Fibroblast of peridontal ligament (primary cell): ENCODE measurements at regions not wholly inside any gene's neighbourhood (a gene's known extent, or its start where the extent isn't known, plus 50 kb on each side); places are given as distances from the start of the nearest gene placed in this dataset.

Source experiments
- DNase-seq: peaks from one replicate; pipeline ENCODE4 v3.0.0-alpha.2; 2010; ENCODE audit errors: extremely low read depth

DNA sequence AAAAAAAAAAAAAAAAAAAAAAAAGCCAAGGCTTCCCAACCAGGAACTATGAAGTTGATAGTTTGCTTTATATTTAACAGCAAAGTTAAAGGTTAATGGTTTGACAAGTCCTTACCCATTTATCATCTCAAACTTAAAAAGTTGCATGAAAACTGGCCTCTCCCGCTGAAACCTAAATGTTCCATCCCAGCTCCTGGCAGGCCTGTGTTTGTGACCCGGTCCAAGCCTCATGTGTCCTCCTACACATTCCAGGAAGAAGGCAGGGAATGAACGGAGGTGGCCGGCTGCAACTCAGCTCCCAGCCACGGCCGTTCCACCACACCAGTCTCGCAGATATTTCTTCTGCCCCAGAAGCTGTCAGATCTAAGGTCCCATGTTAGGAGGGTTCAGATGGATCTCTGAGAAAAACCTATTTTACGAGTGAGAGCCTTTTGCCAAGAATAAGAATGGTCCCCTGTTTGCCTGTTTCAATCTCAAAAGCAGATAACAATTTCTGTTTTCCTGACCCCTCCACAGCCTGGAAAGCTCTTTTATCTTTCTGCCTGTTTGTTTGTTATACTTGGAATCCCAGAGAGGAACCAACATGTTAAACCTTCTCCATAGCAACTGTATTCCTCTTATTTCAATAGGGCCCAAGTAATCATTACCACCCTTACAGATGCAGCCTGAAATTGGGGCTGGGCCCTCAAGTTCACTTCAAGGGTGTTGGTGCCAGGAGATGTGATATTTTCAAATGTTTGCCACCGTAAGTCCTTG, 56.5 kb downstream of the KCTD12 start:
- no peak for DNase-seq

DNA sequence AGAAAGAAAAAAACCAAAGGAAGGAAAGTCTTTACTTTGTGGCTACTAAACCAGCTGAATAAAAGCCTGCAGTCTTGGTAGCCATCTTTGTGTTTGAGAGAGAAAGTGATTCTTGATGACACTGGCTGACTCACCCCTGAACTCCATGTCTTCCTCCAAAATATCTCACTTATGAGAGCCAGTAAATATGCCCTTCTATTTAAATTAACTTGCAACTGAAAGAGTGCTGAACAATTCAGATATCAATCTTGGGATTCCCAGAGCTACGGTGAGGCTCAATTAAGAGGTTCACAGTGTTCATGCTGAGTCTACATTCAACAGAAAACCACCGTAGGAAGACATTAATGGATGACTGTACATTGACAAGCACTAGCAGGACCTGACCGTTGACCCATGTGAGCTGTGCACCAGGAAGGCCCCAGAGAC, 57.9 kb downstream of the KCTD12 start:
- DNase-seq, result peak; percentile 28

DNA sequence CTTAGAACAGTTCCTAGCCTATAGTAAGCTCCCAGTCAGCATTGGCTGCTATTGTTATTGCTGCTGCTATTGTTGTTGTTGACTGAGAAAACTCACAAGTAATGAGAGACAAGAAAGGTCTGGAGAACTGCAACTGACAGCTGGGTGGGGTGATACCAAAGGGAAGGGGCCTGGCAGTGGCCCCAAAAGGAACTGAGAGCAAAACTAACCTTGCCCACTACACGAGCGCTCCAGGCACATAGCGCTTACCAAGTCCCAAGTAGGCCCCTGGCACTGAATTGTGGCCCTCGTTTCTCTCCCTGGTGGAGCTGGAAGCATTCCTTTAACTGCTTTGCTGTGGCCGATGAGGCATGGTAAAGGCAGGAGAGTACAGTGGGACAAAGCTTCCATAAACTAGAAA, 59.7 kb downstream of the KCTD12 start:
- DNase-seq, result no peak

DNA sequence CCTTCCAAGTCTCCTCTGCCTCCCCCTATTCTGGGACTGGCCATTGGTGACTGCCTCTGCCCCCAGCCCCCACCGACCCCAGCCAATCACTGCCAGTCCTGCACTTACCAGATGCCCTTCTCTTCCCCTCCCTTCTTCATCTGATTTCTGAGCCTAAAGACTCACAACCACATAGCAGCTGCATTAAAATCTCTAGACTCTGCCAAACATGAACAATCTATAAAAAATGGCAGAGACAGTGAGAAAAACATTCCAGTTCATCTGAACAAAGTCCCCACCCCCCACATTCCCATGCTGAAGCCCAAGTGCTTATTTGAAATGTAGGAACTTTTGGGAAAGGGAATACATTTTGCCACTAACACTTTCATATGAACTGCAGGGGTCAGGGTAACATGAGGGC, 60.8 kb downstream of the KCTD12 start:
- DNase-seq, result peak; percentile 82

DNA sequence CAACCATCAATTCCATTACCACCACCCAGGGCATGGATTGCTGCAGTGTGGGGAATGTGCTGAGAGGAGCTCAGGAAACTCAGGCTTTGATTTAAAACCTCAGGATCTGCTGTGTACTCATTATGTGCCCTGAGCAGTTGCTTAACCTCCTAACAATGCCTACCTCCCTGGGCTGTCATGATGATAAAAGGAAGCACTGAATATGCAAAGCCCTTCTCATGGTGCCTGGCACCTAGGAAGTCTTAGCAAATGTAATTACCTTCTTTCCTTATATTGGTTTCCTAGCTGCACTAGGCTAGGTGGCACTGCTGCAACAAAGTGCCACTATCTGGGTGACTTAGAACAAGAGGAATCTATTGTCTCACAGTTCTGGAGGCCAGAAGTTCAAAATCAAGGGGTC, 62.2 kb downstream of the KCTD12 start:
- DNase-seq, result no peak

DNA sequence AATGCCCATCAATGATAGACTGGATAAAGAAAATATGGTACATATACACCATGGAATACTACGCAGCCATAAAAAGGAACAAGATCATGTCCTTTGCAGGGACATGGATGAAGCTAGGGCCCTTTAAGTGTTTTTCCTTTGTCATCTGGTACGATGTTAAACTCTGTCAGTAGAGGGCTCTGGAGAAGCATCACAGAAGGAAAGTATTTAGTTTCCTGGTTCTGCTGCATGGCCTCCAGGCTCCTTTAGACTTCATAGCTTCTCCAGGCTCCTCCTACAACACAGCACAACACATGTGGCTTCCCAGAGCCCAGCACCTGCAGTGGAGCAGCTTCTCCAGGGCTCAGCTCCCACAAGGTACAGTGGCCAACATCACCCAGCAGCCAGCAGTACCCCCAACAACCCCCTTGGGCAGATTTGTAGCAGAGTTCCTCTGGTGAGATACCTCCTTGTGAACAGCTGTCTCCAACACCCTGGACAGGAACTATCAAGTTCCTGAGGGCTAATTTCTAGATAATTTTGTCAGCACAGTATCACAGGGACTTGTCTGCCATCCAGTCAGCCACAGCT, 63.4 kb downstream of the KCTD12 start:
- DNase-seq, result peak; percentile 77

DNA sequence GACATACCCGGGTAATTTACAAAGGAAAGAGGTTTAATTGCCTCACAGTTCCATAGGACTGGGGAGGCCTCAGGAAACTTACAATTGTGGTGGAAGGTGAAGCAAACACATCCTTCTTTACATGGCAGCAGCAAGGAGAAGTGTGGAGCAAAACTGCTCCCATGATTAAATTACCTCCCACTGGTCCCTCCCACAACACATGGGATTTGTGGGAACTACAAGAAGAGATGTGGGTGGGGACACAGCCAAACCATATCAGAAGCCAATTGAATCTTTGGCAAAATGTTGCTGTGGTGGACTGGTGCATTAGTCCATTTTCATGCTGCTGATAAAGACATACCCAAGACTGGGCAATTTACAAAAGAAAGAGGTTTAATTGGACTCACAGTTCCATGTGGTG, 65.0 kb downstream of the KCTD12 start:
- peak; percentile 64 for DNase-seq

DNA sequence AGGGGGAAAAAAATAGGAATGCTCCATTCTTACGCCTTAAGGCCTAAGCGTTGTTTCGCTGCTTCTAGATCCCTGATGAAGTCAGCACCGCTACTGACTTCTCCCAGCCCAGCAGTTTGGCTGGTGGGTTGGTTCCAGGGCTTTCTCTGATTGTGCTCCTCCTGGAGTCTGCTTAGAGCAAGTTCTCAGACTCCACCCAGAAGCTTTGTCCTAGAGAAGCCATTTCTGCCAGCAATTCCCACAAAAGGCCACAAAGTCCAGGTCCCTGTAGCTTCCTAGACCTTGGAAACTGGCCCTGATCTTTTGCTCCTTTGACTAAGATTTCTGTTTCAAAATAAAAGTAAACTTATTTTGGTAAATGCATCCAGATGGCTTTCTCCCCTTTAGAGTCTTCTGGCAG, 65.4 kb downstream of the KCTD12 start:
- peak; percentile 91 for DNase-seq

DNA sequence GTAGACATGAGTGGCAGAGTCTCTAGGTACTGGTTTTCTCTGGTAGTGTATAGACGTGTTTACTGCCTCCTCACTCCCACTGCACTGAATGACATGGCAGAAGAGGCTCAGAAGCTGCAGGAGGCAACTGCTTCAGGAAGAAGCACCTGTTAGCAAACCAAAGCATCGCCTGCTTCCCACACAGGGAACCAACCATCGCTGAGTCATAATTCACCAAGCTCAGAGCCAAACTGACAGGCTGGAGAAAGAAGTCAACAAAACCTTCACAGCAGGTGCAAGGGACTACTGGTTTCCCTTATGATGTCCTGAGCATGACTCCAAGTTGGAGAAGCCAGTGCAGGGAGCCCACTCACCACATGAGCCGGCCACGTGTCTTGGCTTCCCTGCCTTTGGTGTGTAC, 69.8 kb downstream of the KCTD12 start:
- DNase-seq, result no peak

DNA sequence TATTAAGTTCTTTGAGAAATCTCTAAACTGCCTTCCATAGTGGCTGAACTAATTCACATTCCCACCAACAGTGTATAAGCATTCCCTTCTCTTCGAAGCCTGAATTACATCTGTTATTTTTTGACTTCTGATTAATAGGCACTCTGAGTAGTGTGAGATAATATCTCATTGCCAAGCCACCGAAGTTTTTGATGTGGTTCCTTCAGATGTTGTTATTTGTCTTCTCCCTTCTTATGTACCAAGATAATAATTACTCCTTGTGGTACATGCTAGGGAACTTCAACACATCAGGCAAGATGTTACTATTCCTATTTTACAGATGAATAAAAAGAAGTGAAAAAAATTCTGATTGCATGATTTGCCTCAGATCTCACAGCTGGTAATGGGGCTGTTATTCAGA, 70.9 kb downstream of the KCTD12 start:
- no peak for DNase-seq

DNA sequence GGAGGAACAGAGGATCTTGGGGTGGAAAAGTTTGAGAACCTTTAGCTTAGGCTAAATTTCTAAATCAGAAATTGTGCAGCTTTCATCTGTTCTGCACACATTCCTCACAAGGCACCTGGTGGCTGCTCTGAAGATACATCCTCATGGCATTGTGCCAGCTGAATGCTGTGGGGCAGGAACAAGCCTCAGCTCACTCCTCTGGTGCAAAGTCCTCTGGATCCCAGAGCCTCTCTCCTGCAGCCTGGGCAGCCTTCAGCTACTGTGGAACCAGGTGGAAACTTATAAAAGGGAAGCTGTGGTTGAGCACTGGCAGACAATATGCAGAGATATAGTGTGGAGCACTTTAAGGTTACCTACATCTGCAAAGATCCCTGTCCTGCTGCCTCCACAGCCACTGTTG, 72.3 kb downstream of the KCTD12 start:
- DNase-seq, result no peak

DNA sequence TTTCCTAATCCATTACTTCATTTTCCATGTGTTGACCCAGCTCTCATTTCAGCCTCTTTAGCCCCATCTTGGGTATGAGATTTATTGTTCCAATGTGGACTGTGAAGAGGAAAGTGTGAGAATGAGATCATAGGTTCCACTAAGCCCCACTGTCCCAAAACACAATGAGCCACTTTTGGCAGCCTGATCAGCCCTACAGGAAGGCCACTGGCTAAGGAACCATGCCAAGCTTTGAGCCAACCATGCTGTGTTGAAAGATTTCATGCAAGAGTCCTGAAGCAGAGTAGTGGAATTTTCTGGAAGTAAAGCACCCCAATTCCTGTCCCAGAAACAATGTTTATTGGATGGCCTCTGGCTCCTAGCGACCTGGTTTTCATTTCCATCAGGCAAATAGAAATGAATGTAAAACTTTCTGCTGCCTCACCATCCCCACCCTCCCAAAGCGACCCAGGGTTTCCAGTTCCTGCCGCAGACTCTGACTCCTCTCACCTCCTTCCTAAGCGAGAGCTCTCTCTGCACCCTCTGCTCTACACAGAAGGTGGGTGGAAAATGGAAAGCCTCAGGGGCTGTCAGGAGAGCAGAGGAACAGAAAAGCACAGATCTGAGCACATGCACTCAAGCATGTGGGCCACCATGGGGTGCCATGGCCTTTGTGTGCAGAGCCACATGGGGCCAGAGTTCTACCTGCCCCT, 73.1 kb downstream of the KCTD12 start:
- DNase-seq, result peak; percentile 65

DNA sequence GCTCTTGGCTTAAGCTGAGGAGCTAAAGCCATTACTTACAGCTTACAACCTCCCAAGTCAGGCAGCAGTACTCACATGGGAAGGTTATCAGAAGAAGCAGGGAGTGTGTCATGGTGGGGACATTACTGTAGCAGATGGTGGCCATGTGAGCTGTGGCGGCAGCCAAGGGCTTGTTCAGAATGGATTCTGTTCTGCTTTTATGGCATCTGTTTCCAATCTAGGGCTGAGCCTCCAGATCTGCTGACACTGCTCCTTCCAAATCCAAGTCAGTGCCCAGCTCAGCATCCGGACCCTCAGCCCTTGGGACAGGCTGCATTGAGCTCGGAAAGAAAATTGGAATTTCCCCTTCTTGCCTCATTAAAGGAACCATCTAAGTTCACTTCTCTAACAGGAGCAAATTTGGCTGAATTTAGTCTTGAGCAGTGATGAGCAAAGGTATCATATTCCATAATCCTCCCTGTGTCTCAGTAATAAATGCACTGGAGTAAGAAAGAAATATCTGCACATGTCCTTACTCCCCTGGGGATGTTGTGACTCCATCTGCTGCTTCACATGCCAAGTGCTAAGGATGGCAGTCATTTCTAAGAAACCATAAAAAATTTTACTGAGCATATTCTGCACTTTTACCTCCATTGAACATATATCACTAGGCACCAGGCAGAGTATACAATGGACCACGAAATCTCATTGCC, 73.9 kb downstream of the KCTD12 start:
- DNase-seq, result peak; percentile 97

DNA sequence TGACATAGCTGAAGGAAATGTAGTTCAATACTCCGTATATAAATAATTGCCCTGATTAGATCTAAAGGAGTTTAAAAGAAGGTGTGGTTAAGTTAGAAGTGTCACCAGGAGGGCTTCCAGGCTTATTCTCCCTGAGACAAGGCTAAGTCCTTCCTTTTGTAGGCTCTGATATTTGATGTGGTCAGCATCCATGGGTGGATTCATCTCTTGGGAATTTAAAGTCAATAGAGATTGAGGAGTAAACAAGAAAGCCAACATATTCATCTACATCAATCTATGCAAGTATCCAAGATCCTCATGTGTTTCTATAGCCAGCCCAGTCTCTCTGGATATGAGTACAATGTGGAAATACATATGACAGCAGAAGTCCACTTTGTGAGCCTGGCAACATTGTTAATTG, 76.8 kb downstream of the KCTD12 start:
- DNase-seq, result no peak

DNA sequence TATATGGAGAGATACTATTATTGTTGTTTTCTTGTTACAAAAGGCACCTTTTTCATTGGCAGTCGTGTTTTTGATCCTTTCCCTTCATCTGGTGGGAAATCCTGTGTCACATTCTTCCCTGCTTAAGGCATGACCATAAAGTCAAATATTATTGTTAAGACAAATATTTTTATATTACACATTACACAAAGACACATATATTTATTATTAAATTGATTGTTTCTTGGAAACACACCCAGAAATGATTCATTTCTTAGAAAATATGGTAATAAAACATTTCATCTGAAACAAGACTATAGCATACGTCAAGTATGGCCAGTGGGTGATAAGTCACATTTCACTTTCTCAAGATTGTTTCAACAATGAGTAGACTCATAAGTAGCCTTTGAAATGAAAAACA, 77.3 kb downstream of the KCTD12 start:
- no peak for DNase-seq

DNA sequence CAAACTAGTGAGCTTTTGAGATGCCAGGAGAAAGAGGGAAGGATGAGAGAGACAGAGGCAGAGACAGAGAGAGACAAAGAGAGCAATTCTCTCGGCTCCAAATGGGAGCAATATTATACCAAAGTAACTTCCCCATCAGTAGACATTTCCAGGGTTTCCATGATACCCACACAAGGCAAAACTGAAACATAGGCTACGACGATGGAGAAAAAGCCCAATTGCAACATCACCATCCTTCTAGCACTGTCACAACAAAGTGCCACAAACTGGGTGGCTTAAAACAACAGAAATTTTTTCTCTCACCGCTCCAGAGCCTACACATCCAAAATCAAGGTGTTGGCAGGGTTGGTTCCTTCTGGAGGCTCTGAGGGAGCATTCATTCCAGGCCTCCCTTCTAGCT, 81.4 kb downstream of the KCTD12 start:
- DNase-seq, result no peak

DNA sequence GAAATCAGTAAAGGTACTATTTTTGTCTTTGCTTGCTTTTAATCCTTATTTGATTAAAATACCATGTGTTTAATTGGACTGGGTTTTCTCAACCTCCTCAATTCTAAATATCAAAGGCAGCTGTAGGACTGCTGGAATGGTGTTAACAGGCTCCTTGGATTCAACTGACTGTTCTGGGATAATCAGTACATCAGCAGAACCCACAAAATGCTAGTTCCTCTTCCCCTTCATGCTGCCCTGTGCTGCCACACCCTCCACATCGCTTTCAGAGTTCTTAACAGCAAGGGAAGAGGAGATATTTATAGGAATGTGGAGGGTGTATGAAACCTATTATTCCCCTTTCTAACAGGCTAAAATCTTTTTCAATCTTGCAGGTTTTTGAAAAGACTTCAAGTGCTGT, 82.4 kb downstream of the KCTD12 start:
- DNase-seq, result no peak

DNA sequence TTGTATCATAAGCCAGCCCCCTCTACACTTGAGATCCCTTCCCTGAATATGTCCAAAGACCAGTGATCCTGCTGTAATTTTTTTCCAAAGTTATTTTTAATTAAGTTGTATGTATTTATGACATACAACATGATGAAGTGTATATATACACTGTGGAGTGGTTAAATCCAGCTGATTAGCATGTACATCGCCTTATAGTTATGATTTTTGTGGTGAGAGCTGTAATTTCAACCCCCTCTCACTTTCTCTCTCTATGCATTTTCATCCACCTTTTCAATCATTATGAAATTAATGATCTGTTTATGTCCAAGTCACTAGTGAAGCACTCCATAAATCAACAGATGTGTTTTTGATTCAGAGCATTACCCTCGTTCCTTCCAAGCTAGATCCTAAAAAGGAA, 85.3 kb downstream of the KCTD12 start:
- DNase-seq, result no peak

DNA sequence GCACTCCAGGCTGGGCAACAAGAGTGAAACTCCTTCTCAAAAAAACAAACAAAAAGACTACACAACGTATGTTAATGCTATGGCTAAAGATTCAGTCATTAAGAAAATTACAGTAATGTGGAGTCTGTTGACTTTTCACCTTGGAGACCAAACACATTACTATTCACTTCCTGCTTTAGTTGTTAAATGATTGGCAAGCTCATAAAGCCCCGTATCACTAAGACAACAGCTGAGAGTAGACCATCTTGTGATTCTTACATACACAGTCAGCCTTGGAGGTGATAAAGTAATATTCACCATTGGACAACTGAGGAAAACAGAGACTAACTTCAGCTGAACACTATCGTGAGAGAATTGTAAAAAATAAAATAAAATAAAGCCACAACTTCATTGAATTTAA, 86.5 kb downstream of the KCTD12 start:
- peak; percentile 32 for DNase-seq

DNA sequence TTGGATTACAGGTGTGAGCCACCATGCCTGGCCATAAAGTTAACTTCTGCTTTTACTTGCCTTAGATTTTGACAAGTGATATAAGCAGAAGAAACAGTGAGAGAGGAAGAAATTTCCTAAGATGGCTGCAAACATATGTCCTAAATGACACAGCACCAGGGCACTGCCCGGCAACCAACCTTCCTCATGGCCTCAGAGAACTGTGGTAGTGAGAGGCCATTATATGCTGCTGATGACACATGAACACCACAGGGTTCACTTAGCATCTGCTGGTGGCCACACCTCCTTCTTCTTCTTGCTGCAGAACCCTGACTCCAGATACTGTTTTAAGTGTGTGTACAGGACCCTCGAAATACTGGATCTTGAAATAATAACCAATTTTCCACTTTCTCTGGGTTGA, 88.2 kb downstream of the KCTD12 start:
- no peak for DNase-seq

DNA sequence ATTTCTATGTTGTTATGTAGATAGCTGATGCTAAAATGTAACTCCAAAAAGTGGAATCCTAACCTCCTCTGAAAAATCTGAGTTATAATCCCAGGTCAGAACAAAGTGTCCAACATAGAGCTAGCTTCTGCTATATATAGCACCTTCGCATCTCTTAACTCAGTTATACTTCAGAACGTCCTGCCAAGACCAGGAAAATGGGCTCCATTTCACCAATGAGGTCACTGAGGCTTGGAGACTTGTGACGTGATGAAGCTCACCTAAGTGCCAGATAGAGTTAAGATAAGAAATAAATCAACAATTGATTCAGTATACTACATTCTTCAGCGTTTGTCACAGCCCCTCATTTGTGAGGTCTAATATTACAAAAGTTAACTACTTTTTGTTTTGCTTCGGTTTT, 88.8 kb downstream of the KCTD12 start:
- no peak for DNase-seq

DNA sequence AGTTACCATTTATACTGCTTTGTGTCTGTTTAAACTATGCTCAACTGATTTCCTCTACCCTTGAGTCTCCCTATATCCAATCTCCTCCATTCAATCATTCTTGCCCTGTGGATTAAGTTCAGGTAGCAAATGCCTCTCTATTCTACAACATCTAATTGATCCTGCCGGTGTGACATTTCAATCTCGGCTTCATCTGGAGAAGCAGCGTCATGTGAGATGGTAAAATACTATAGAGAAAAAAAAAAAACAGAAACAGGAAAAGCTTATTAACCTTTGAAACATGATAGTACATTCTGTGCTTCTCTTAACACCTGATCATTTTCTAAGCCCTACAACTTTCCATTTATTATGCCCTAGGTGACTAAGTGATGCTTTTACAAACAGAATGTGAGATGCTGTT, 89.4 kb downstream of the KCTD12 start:
- no peak for DNase-seq
